NCI-H524 (cell line): ENCODE measurements at regions not wholly inside any gene's neighbourhood (a gene's known extent, or its start where the extent isn't known, plus 50 kb on each side); places are given as distances from the start of the nearest gene placed in this dataset.
A peak's percentile ranks its signal among the peaks of the same experiment; 100 is the strongest.

Source experiments
- DNase-seq, 2 experiments: peaks; one replicate each; lab custom pipeline; 2025; lab: John Stamatoyannopoulos, UW

DNA sequence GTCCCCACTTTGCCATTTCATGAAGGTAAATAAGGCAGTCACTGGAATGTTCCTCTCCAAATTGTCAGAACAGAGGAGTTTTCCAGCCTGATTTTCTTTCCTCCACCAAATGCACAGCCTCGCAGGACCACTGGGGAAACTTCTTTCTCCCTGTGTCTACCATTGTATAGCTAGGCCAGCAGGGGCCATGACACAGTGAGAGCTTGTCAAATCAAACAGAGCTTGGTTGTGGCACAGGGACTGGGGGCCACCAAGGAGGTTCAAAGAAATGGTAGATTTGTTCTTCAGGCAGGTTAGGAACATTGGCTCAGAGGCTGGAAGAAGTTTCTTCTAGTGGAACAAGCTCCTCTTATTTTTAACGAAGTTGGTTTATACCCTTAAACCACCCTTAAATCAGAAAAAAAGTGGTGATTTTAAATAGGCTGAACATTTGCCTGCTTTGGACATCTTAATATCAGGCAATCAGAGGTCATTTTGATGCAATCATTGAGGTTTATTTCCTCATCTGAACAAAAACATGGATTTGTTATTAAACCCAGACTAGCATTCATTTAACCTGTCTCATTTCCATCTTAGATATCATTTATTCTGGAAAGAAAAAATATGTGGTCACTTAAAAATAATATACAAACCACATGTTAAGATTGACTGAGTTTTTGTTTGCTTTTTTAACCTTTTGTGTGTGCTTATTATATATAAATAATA, 105.6 kb downstream of the GTPBP8 start:
- no peak for DNase-seq

DNA sequence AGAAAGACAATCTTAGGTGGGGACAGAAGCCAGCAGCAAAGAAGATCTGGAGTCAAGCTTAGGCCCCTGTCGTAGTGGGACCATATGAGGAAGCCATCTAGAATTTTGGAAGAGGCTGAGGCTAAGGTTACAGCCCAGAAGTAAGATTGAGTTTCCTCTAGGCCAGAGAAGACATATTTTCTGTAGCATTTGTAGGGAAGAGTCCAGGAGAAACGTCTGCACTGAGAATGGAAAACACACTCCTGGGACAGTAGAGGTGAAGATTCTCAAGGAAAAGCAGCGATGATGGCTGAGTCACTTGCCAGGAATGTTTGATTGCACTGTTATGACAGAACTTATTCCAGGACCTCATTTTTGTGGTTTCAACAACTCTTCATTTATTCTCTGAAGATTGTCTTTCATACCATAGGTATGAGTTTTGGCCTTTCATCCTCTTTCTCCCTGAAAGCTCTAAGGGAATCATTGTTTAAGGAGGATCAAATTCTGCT, 107.2 kb downstream of the GTPBP8 start:
- no peak for DNase-seq

DNA sequence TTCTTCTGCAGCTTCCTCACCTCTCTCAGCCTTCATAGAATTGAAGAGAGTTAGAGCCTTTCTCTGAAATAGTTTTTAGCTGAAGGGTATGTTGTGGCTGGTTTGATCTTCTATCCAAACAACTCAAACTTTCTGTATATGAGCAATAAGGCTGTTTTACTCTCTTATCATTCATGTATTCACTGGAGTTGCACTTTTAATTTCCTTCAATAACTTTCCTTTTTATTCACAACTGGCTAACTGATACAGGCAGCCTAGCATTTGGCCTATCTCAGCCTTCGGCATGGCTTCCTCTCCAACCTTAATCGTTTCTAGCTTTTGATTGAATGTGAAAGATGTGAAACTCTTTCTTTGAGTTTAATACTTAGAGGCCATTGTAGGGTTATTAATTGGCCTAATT, 109.3 kb downstream of the GTPBP8 start:
- no peak for DNase-seq

DNA sequence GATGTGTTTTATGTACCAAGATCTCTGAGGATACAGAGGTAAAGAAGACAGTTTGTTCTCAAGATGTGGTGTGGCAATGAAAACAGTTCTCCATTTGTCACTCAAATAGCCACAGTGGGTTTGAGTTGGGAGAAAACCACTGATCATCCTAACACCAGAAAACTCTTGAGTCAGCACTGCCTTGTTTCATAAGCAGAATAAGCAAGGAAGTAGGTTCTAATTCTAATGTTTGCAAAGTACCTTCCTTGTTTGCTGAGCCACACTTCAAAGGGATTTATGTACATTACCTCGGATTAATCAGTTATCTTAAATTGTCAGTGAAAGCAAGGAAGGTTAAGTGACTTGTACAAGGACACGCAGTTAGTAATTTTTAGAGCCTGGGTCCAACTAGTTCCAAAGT, 107.8 kb upstream of the BOC start:
- DNase-seq, result peak in 1 of 2 experiments; percentile 10

DNA sequence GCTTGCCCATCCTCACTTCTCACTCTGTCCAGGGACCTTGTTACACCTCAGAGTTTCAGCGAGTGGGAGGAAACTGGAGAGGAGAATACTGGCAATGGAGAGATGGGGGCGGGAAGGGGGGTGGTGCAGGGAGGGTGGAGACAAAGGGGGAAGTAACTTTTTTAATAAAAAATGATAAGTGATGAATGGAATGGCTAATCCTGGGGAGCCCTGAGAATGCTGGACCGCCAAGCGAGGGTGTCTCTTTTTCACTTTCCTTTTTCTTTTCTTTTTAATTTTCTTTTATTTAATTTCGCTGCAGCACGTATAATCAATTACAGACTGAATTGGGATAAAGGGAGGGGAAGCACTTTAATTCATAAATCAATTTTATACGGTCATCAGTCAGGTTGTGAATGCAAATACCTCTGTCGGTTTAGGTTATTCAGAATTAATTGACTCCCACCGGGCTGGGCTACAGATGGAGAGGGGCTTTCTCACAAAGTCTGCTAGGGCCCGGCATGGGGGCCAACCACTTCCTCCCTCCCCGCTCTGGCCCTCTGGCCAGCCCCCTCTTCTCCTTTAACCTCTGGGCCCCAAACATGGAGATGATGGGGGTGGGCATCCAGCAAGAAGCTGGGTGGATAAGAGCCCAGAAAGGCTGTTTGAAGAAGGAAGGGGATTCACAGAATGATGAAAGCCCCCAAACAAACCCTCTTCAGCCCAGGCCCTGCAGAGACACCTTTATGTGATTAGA, 106.8 kb upstream of the BOC start:
- no peak for DNase-seq

DNA sequence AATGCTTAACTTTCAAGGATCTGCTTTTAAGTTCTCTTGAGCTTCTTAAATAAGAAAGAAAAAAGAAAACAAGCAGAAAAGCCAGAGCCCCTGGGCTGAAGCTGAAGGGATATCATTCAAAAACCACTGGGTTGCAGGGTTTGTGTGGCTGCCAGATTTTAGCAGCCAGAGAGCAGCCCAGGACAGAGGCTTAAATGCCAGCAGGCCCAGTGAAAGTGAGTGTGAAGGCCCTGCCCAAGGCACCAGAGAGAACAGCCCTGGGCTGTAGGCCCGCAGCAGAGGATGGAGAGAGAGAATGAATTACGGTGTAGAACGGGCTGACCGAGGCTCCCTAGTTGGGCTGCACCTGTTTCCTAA, 106.3 kb upstream of the BOC start:
- DNase-seq, result no peak

DNA sequence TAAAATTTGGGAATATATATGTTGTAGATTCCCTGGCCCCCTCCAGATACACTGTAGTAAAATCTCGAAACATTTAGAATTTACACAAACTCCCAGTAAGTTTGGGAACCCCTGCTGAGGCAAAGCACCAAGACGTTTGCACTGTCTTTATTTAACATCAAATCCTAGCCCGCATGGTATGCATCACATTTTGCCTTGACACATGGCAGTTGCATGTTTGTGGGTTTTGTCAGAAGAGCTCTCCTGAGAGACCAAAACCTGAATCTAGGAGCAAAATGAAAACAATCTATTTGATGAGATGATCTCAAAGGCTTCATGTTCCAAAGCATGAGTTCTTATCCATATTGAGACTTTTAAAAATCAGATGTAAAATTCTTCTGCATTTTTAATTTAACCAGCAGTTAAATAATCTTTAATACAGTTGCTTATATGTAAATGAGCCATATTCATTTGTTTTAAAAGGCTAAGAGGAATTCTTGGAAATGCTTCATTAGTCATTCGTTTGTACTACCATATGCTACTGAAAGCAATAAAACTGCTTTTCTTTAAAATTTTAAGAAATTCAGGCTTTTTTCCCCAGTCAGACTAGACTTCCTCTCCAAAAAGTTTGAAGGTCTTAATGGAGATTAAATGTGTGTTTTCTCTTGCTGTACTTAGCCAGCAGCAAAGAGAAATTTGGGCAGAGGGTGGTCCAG, 105.2 kb upstream of the BOC start:
- no peak for DNase-seq

DNA sequence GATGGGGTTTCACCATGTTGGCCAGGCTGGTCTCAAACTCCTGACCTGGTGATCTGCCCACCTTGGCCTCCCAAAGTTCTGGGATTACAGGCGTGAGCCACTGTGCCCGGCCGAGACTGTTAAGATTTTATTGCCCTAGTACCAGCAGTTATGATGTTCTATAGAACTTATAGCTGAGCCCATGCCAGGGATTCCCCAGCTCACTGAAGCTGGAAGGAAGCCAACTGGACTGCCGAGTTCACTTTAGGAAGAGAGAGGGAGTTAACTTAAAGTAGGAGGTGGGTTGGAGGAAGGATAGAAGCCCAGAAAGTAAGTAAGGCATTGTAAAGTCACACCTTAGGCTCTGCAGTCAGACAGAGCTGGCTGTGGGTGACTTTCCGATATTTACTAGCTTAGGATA, 101.1 kb upstream of the BOC start:
- DNase-seq, result no peak

DNA sequence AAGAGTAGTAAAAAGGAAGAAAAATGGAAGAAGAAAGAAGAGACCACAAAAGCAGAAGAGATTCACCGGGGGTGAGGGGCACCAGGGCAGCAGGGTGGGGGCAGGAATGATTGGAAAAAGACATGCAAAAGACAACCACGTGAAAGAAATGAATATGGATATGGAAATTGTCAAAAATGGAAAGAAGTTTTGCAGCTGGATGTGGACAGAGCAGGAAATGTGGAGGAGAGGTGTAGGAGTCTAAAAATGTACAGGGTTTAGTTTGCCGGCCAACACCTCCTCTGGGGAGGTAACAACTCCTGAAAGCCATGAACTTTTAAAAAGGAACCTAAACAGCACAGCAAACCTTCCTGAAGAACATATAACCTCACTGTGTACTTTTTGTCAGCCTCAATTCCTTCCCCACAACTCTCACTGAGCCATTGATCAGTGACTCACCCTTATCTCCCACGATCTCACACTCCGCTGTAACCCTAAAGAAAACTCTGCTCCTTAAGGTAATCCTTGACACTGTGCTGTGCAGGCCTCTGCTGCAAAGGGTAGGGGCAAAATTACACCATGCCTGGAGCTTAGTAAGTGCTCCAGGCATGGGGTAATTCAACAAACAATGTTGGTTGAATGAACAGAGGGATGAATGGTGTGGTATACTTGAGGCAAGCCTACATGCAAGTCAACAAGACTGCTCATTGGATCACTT, 100.2 kb upstream of the BOC start:
- DNase-seq, result no peak

DNA sequence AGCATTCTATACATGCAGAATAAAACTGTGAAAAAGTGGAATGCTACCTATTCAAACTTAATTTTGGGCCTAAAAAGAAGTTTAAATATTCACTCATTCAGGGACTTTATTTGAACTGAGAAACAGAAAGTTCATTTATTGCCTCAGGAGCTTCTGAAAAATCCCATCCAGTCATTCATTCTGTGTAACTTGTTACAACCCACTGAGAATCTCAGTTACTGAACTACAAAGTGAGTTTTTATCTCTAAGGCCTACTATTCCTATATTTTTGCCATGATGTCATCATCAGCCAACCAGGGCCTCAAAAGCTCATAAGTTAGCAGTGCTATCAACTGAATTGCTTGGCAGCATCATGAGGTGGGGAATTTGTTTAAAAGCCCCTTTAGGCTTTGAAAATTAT, 98.0 kb upstream of the BOC start:
- no peak for DNase-seq

DNA sequence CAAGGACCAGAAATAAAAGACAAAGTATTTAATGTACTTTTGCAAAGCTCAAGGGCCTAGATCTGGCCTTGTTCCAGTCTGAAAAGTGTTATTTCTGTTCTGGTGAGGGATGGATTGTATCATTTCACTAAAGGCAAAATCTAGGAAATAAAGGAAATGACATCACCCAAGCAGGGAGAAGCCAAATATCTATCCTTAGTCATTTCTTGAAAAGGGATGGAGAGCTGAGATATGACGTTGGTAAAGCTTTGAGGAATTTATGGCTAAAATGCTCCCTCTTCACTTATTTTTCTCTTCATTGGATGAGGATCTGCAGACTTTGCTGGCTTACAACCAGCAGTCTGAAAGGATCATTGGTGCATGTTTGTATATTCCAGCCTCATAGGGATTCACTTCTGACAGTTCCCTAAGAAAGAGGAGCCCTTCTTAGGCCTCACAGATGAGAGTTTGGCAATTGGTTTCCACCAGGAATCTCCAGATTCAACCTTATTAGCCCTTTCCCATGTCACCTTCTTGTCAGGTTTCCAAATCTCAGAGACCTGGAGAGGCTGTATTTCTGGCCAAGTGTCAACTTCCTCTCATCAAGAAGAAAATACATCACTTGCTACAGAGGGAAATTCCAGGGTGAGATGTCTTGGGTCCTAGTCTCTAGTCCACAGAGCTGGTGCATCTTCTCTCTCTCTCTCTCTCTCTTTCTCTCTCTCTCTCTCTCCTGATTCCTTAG, 93.7 kb upstream of the BOC start:
- DNase-seq, result no peak

DNA sequence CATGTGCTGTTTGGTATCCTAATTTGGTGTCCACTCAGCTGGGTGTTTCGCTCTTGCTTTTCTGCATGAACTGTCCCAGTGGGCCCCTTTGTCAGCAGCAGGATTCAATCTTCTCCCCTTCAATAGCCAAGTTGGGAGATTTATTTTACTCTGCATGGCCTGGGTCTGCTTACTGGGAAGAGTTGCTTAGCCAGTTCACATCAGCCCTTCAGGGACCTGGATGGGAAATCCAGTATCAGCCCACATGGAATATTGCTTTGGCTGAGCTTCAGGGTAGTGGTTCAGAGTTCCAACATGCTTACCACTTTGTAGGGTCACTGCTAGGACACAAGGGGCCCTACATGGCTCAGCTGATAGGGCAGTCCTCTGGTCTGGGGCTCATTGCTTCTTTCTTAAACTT, 93.0 kb upstream of the BOC start:
- DNase-seq, result no peak

DNA sequence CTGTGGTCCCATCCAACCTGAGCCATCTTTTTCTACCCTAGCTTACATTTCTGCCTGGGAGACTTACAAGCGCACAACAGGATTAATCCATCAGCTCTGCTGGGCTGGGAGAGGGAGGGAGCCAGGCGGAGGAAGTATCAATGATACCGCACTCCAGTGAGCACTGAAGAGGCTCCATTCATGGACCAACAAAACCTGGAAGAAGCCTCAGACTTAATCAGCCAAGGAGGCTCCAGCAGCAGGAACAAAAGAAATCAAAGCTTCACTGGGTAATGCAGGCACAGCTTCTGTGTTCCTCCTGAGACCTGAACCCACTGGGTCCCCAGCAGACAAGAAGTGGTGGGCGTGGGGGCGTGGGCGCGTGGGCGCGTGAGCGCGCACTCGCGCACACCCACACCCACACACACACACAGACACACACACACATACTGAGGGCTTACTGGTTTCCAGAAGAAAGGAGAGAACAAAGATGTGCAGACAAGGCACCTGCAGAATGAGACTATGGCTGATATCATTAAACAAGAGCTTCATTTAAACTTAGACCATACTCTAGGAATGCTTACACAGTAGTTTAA, 87.0 kb upstream of the BOC start:
- DNase-seq, result peak; percentile 68 to 81

DNA sequence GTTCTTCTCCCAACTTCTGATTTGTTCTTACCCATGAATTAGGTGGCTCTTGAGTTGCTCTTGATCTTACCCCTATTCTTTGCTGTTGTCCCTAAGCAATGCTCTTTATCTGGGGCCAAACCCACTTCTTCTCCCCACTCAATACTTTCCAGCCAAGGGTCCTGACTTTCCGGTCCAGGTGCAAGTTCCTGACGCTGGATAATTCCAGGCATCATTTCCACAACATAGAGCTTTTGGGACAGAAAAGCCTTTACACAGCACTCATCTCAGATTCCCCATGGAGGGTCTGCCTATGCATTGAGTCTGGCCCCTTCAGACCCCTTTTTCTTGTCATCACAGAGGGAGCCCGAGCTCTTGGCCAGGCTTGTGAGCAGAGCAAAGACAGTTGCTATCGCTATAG, 85.4 kb upstream of the BOC start:
- no peak for DNase-seq

DNA sequence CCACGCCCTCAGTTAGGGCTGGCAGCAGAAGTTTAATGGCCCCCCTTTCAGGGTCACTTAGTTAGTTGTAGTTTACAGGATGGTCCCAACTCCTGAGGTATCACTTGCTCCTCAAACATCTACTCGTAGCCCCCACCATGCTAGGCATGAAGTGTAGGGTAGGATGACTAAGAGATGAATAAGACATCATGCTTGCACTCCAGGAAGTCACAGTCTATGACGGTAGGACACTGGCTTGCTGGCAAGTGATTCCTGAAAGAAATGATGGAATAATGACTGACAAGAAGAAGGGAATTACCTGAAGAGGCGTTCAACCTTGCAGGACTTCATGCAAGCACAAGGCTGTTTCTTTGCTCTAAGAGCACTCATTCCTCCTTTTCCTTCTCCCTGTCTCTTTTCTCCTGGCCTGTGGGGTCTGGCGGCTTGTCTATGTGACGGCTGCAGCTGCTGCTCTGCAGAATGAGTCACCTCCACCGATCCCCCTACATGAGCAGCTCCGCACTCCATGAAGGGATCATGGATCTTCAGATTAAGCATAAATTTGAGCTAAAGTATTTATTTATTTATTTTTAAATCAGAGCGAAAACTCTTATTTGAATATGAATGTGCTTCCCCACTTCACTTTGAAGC, 82.9 kb upstream of the BOC start:
- no peak for DNase-seq

DNA sequence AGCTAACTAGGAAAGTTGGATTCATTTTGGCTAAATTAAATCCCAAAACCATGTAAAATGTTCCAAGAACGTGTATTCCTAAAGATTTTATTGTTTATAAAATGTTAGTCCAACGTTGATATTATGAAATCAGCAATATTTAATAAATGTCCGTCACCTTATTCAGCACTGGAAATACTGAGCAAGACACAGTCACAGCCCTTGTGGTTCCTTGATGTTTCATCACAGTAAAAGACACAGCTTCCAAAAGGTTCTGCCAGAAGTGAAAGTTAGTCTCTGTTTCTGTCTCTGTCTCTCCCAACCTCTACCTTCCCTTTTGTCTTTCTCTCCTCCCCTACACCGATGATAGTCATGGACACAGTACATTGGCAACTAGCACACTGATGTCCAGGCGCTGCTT, 82.2 kb upstream of the BOC start:
- no peak for DNase-seq

DNA sequence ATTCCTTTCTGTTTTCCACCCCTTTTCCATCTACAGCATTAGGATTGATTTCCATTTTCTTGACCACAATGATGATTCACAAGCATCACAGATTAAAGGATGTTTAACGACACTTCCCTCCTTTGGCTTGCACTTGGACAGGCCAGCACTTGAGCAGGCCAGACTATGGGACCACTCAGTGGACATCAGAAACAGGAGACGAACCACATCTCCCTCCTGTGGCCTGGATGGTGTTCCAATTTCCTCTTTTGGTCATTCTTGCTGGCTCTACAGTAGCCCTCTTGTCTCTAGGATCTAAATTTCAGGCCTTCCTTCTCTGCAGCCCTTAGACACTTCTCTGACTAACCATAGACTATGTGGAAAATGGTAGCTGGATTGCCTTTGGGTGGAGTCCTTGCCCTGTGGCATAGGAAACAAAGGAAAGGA, 78.8 kb upstream of the BOC start:
- DNase-seq, result no peak

DNA sequence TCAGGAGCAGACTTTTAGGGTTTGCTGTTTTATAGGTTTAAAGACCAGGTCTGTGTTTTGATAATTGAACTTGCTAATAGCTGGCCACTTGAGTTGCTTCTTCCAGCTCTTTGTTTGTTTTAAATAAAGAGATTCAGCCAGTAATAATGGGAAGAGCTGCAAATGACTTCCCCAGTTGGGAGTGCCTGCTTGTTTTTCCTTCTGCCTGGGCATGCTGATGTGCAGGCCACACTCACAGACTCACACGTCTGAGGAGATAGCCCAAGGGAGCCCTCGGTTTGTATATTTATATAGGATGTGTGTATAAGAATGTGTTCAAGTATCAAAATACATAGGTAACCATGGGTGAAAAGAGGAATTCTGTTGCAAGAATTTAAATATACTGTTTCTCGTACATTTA, 78.2 kb upstream of the BOC start:
- no peak for DNase-seq

DNA sequence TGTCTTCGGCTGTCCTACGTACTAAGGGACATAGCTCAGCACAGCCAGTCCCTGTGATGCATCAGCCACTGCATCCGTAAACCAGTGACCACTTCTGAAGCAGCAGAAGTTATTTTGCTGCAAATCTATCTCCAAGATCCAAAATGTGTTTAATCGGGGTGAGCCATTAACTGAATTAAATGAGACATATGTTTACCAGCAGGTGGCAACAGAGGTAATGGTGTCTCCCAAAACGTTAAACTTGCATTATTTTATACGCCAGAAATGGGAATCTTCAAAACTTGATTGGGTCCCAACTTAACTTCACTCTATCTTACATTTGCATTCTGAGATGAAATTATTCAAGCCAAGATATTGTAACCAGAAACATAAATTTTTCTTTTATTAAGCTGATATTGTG, 75.3 kb upstream of the BOC start:
- DNase-seq, result peak in 1 of 2 experiments; percentile 58

DNA sequence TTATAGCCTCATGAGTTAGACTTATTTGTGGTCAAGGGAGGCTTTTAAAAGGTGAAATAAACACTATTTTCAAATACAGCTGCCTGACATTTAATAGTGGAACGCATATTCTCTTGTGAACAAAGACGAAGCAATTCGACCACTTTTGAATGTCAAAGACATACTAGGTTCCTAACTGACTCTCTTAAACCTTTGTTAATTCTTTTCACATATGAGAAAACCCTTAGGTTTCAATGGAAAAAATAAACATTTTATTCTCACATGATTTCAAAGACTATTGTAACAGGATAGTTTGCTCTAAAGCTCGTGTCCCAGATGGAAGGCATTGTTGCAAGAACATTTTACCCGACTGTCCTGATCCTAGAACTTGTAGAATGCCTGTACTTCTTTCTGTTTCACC, 74.8 kb upstream of the BOC start:
- DNase-seq, result no peak
